ENCODE measurements at regions not wholly inside any gene's neighbourhood (a gene's known extent, or its start where the extent isn't known, plus 50 kb on each side); places are given as distances from the start of the nearest gene placed in this dataset.
"Not testable (repeated sequence)": the region's sequence is repeated elsewhere in the genome, so short reads cannot be mapped to it uniquely, and the experiment has no call there.

- DNase-seq (no peak), ATAC-seq (no peak)
- intact Hi-C loops (cut with DNase I), result no loop called here
Observed at GRCh38 chr4:181046809-181047208, 1196.4 kb upstream of the TENM3 start.

- ATAC-seq, result no peak
- no peak for DNase-seq
- intact Hi-C loops (cut with DNase I), result no loop called here
Observed at GRCh38 chr4:181051931-181052330, 1191.3 kb upstream of the TENM3 start.

GRCh38 chr4:181061787-181062186 lies 1181.4 kb upstream of the TENM3 start:
- intact Hi-C loops (cut with DNase I), result no loop called here
- DNase-seq (no peak), ATAC-seq (no peak)

GRCh38 chr4:181063212-181063611 lies 1180.0 kb upstream of the TENM3 start:
- DNase-seq (no peak), ATAC-seq (no peak)
- intact Hi-C loops (cut with DNase I), result no loop called here

- DNase-seq, result no peak
- intact Hi-C loops (cut with DNase I), result no loop called here
- ATAC-seq, result no peak
Observed at GRCh38 chr4:181077341-181077740, 1165.9 kb upstream of the TENM3 start.

- intact Hi-C loops (cut with DNase I), result no loop called here
- no peak for DNase-seq
Observed at GRCh38 chr4:181078196-181078595, 1165.0 kb upstream of the TENM3 start.

GRCh38 chr4:181083757-181084361 lies 1159.3 kb upstream of the TENM3 start:
- intact Hi-C loops (cut with DNase I), result no loop called here

More at GRCh38 chr4:181078196-181078595, 1165.0 kb upstream of the TENM3 start:
- no peak for ATAC-seq

GRCh38 chr4:181085557-181085956 lies 1157.6 kb upstream of the TENM3 start:
- DNase-seq (no peak), ATAC-seq (no peak)
- intact Hi-C loops (cut with DNase I), result no loop called here

More at GRCh38 chr4:181083757-181084361, 1159.3 kb upstream of the TENM3 start:
- ATAC-seq (no peak), DNase-seq (no peak)

GRCh38 chr4:181105487-181105886 lies 1137.7 kb upstream of the TENM3 start:
- intact Hi-C loops (cut with DNase I), result no loop called here
- ATAC-seq, result no peak
- DNase-seq, result no peak

- ATAC-seq, result no peak
Observed at GRCh38 chr4:181106398-181106797, 1136.8 kb upstream of the TENM3 start.

GRCh38 chr4:181108237-181108636 lies 1135.0 kb upstream of the TENM3 start:
- ATAC-seq (no peak), DNase-seq (no peak)
- intact Hi-C loops (cut with DNase I), result no loop called here

More at GRCh38 chr4:181106398-181106797, 1136.8 kb upstream of the TENM3 start:
- intact Hi-C loops (cut with DNase I), result no loop called here
- no peak for DNase-seq

GRCh38 chr4:181119186-181119585 lies 1124.0 kb upstream of the TENM3 start:
- intact Hi-C loops (cut with DNase I), result no loop called here
- DNase-seq (no peak), ATAC-seq (no peak)

- ATAC-seq, result no peak
- intact Hi-C loops (cut with DNase I), result no loop called here
- no peak for DNase-seq
Observed at GRCh38 chr4:181121733-181122132, 1121.5 kb upstream of the TENM3 start.

GRCh38 chr4:181127171-181127570 lies 1116.0 kb upstream of the TENM3 start:
- ATAC-seq (no peak), DNase-seq (no peak)
- intact Hi-C loops (cut with DNase I), result no loop called here

- DNase-seq; ATAC-seq; intact Hi-C loops (cut with DNase I): not testable (repeated sequence)
Observed at GRCh38 chr4:181130317-181130716, 1112.9 kb upstream of the TENM3 start.

- DNase-seq, result no peak
- no peak for ATAC-seq
- intact Hi-C loops (cut with DNase I), result no loop called here
Observed at GRCh38 chr4:181137351-181137750, 1105.9 kb upstream of the TENM3 start.

- intact Hi-C loops (cut with DNase I), result no loop called here
- no peak for ATAC-seq
Observed at GRCh38 chr4:181138116-181138515, 1105.1 kb upstream of the TENM3 start.

GRCh38 chr4:181140037-181140603 lies 1103.1 kb upstream of the TENM3 start:
- no peak for DNase-seq
- intact Hi-C loops (cut with DNase I), result loop anchor here in 1 of 2 donors (10.0 kb wide), 2 partner anchors 1665 to 1785 kb away; no protein-coding TSS in a partner anchor

More at GRCh38 chr4:181138116-181138515, 1105.1 kb upstream of the TENM3 start:
- DNase-seq, result no peak

GRCh38 chr4:181143250-181143854 lies 1099.8 kb upstream of the TENM3 start:
- DNase-seq (peak; percentile 74), ATAC-seq (peak; percentile 62 to 73)
- intact Hi-C loops (cut with DNase I), result loop anchor here in 1 of 2 donors (2.0 to 10.0 kb wide), 3 partner anchors 385 to 1781 kb away; no protein-coding TSS in a partner anchor

More at GRCh38 chr4:181140037-181140603, 1103.1 kb upstream of the TENM3 start:
- ATAC-seq, result no peak

GRCh38 chr4:181146051-181146450 lies 1097.2 kb upstream of the TENM3 start:
- DNase-seq, result no peak
- ATAC-seq, result no peak
- intact Hi-C loops (cut with DNase I), result loop anchor here (5.0 to 10.0 kb wide), 3 partner anchors 381 to 1779 kb away; no protein-coding TSS in a partner anchor
